Stimulated activated naive CD8-positive, alpha-beta T cell treated with anti-CD3 and anti-CD28 coated beads, Interleukin-15, amount 100 ng/mL, for 72 hours (primary cell): ENCODE measurements at regions not wholly inside any gene's neighbourhood (a gene's known extent, or its start where the extent isn't known, plus 50 kb on each side); places are given as distances from the start of the nearest gene placed in this dataset.
"Not testable (repeated sequence)": the region's sequence is repeated elsewhere in the genome, so short reads cannot be mapped to it uniquely, and the experiment has no call there.

Source experiments
- ATAC-seq: fragments of 150-1000 bp; cut with Tn5 transposase; 2 replicates; pipeline ENCODE4 v1.10.0; 2021; ENCODE audit warnings: mild to moderate bottlenecking, moderate library complexity
- DNase-seq, 2 donors: peaks; one replicate each; pipeline ENCODE4 v3.0.0; 2021 to 2022
- H3K27ac Mint-ChIP-seq, 2 donors: one replicate each; pipeline ENCODE4 v1.8.0; 2022; ENCODE audit warnings: mild to moderate bottlenecking in 2 of 2, mixed read lengths in 2 of 2, moderate library complexity in 2 of 2
- H3K27me3 Mint-ChIP-seq: one replicate; pipeline ENCODE4 v1.8.0; 2022; ENCODE audit warnings: mixed read lengths
- H3K4me1 Mint-ChIP-seq: one replicate; pipeline ENCODE4 v1.8.0; 2022; ENCODE audit warnings: mild to moderate bottlenecking, mixed read lengths
- H3K4me3 Mint-ChIP-seq, 2 donors: one replicate each; pipeline ENCODE4 v1.8.0; 2022; ENCODE audit warnings: mild to moderate bottlenecking in 2 of 2, mixed read lengths in 2 of 2, moderate library complexity in 1 of 2
- H3K9me3 Mint-ChIP-seq, 2 donors: one replicate each; pipeline ENCODE4 v1.8.0; 2022; ENCODE audit warnings: mixed read lengths in 2 of 2

DNA sequence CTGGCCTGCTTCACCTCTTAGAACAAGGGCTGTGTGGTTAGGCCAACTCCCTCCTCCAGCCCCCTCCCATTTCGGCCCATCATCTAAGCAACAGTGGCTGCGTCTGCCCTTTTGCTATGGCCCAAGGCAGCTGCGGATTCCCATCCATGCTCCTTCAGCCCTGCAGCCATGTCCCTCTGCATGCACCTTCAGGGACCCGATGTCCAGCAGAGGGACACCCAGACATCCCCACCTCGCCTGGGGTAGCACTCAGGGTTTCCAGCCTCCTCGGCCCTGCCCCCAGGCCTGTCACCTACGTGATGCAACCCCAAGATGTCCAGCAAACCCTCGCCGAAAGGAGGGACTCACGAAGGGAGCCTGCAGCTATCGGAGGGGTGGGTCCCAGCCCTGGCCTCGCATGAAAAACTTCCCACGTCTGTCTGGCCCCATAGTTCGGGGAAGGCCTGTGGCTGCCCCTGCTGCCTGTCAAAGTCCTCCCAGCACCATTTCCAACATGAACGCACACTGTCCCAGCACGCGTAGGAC, 194.4 kb downstream of the CTTN start:
- ATAC-seq: no peak
- H3K27ac Mint-ChIP-seq: peak overlapping the region in 1 of 2 donors; percentile 52
- no peak overlapping the region for H3K4me3 Mint-ChIP-seq
- peaks cover 62% of the 10 kb centered on the region for H3K27me3 Mint-ChIP-seq
- DNase-seq: no peak
- peaks cover 19% of the 10 kb centered on the region for H3K4me1 Mint-ChIP-seq
- no peaks in the 10 kb centered on the region for H3K9me3 Mint-ChIP-seq

DNA sequence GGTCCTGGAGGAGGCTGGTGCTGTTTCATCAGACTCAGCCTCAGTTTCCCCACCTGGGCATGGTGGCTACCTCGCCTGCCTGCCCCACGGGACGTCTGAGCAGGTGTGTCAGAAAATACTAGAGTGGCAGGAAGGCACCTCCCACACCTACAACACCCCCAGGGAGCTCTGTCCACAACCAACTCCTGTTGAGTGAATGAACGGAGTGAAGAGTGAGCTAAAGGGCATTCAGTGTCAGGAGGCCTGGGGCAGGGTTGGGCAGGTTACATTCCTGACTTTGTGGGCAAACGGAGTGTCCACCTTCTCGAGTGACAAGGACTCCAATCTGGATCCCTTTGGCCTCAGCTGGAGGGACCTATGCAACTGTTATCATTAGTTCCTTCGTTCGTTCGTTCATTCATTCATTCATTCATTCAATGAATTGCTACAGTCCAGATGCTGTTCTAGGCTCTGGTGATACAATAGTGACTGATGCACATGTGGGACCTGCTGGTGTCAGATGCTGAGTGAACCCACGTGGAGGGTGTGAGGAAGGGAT, 195.2 kb downstream of the CTTN start:
- no peak for ATAC-seq
- no peak overlapping the region for H3K4me3 Mint-ChIP-seq
- peaks cover 61% of the 10 kb centered on the region for H3K27me3 Mint-ChIP-seq
- H3K4me1 Mint-ChIP-seq: peaks cover 19% of the 10 kb centered on the region
- H3K27ac Mint-ChIP-seq: no peak overlapping the region
- DNase-seq: no peak
- H3K9me3 Mint-ChIP-seq: no peaks in the 10 kb centered on the region

DNA sequence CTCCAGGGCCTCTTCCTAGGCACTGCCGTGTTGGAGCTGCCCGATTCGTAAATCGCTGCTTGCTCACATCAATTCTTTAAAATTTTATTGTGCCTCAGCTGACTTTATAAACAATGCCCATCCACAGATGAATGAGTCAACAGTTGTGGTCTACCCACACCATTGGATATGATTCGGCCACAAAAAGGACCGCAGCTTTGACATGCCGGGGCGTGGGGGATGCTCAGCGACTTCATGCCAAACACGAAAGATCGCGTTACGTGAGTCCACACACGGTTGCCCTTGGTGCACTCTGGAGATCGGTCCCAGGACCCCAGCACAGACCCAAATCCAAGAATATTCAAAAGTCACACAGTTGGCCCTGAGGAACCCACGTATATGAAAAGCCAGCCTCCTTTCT, 195.7 kb downstream of the CTTN start:
- Mint-ChIP-seq H3K27ac (no peak overlapping the region), H3K4me3 (no peak overlapping the region), H3K27me3 (peaks cover 57% of the 10 kb centered on the region), H3K4me1 (peaks cover 19% of the 10 kb centered on the region), H3K9me3 (no peaks in the 10 kb centered on the region)
- ATAC-seq: no peak
- no peak for DNase-seq

DNA sequence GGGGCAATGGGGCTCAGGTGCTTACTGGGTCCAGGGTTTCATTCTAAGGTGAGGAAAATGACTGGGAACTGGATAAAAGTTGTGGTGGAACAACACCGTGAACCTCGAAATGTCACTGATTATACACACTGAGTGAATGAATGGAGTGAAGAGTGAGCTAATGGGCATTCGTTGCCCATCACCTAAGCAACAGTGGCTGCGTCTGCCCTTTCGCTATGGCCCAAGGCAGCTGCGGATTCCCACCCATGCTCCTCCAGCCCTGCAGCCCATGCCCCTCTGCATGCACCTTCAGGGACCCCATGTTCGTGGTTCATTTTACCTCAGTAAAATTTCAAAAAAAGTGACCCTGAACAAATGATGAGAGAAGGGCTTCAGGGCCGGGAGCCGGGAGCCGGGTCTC, 196.3 kb downstream of the CTTN start:
- Mint-ChIP-seq H3K4me1 (peaks cover 16% of the 10 kb centered on the region), H3K9me3 (no peaks in the 10 kb centered on the region), H3K4me3 (no peak overlapping the region), H3K27ac (no peak overlapping the region), H3K27me3 (peaks cover 52% of the 10 kb centered on the region)
- DNase-seq: no peak
- ATAC-seq: no peak

DNA sequence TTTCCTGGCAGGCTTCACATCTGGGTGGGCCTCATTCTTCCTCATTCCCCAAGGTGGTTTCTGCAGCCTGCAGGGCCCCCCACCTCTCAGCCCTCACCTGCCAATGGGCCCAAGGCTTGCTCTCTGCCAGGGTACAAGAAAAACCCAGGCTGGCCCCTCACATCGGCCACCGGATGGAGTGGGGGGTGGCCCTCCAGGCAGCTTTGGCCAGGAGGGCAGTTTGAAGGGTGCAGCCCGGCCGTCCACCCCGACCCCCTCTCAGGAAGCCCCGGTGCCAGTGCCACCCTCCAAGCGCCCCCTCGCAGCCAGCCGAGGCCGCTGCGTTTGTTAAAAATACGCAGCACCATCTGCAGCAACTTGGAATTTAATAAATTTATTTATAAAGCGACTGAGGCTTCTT, 196.7 kb downstream of the CTTN start:
- Mint-ChIP-seq H3K9me3 (no peaks in the 10 kb centered on the region), H3K4me1 (peaks cover 12% of the 10 kb centered on the region)
- no peak for ATAC-seq

DNA sequence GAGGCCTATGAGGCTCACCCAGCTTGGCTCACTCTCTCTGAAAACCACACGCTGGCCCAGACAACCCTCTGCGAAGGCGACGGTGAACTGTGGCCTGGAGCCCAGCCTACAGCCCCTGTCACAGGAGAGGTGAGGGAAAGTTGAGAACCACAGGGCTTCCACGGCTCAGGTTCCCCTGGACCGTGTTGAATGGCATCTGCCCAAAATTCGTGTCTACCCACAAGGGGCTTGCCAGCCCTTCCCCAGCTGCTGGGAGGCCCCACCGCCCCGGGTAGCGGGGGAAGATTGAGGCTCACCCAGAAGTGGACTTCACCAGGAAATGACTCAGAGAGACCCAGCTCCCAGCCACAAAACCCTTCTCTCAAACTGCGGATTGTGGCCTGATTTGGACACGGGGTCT, 197.1 kb downstream of the CTTN start:
- Mint-ChIP-seq H3K9me3 (no peaks in the 10 kb centered on the region), H3K27me3 (peaks cover 46% of the 10 kb centered on the region), H3K4me3 (no peak overlapping the region), H3K27ac (no peak overlapping the region), H3K4me1 (peaks cover 7% of the 10 kb centered on the region)
- peak in 1 of 2 donors; percentile 34 for DNase-seq
- peak; percentile 63 for ATAC-seq

More for the DNA sequence above, 196.7 kb downstream of the CTTN start:
- no peak overlapping the region for H3K27ac Mint-ChIP-seq
- no peak for DNase-seq
- H3K27me3 Mint-ChIP-seq: peaks cover 48% of the 10 kb centered on the region
- H3K4me3 Mint-ChIP-seq: no peak overlapping the region

DNA sequence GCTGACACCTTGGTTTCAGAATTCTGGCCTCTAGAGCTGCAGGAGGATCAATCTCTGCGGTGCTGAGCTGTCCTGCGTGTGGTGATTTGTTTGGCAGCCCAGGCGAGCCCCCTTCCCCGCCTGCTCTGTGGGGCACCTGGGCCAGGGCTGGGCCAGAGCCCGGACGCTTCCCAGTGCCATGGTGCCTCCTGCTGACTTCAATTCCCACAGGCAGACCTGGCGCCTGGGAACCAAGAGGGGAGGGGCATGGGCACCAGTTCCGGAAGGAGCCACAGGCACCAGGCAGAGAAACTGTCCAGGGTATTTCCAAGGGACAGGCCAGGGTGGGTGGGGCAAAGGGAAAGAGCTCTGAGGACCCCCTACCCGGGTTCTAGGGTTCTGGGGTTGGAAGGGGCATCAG, 197.8 kb downstream of the CTTN start:
- no peak overlapping the region for H3K27ac Mint-ChIP-seq

DNA sequence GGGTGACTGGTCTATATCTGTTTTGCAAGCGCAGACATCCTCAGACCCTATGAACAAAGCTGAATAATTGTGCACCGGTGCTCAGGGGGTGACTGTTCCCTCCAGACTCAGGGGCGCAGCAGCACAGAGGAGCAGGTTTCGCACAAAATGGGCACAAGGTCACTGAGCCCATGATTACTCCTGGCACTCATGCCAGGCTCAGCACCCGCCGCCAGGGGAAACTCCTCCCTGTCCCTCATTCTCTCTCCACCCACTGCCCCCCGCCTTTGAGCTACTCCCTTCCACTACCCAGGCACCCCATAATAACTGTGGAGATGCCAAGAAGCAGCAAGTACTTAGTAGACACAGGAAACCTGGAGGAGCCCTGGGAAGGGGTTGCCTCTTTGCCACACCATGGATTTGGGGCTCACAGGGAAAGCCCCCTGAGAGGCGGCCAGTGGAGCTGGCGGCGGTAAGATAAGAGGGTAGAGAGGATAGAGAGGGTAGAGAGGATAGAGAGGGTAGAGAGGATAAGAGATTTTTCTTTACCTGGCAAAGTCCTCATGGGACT, 198.8 kb downstream of the CTTN start:
- Mint-ChIP-seq H3K27ac (peak overlapping the region in 1 of 2 donors; percentile 47), H3K27me3 (peaks cover 40% of the 10 kb centered on the region), H3K4me3 (no peak overlapping the region), H3K9me3 (no peaks in the 10 kb centered on the region), H3K4me1 (no peaks in the 10 kb centered on the region)
- ATAC-seq (no peak), DNase-seq (no peak)

More for the DNA sequence above, 197.8 kb downstream of the CTTN start:
- Mint-ChIP-seq H3K27me3 (peaks cover 40% of the 10 kb centered on the region), H3K4me3 (no peak overlapping the region), H3K9me3 (no peaks in the 10 kb centered on the region), H3K4me1 (peaks cover 1% of the 10 kb centered on the region)
- DNase-seq (no peak), ATAC-seq (no peak)

DNA sequence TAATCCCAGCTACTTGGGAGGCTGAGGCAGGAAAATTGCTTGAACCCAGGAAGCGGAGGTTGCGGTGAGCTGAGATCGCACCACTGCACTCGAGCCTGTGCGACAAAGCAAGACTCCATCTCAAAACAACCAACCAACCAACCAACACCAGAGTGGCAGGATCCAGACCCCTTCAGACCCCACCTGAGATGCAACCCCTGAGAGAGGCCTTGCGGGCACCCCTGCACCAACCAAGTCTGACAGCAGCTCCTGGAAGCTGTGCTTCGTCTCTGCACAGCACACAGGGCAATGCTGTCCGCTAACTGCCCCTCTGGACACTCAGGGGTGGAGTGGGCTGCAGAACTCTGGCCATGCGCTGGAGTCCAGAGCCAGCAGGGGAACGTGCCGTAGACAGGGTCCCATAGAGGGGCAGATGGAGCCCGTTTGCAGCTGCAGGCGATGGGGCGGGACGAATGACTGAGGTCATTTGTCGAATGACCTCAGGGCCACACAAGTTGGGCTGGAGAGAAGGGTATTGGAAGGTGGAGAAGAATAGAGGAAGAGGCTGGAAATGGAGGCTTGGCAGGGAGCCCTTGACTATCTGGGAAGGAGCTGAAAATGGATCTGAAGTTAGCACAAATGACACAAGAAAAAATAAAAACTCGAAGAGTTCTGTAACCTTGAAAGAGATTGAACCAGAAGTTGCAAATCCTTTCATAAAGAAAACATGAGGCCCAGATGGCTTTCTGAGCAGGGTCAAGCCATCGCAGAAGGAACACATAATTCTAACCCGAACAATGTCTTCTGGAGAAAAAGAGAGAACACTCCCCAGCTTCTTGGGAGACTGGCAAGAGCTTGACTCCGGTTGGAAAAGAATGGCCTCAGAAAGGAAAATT, 199.7 kb downstream of the CTTN start:
- H3K4me3 Mint-ChIP-seq: no peak overlapping the region
- no peak overlapping the region for H3K27ac Mint-ChIP-seq
- H3K9me3 Mint-ChIP-seq: no peaks in the 10 kb centered on the region
- no peaks in the 10 kb centered on the region for H3K4me1 Mint-ChIP-seq
- ATAC-seq: no peak
- no peak for DNase-seq
- peaks cover 42% of the 10 kb centered on the region for H3K27me3 Mint-ChIP-seq

DNA sequence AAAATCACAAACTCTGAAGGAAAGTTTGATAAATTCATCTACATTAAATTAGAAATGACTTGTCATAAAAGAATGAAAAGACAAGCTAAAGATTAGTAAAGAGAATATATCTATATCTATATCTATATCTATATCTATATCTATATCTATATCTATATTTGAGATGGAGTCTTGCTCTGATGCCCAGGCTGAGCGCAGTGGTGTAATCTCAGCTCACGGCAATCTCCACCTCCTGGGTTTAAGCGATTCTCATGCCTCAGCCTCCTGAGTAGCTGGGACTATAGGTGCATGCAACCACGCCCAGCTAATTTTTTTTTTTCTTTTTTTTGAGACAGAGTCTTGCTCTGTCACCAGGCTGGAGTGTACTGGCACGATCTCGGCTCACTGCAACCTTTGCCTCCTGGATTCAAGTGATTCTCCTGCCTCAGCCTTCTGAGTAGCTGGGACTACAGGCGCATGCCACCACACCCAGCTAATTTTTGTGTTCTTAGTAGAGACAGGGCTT, 202.6 kb downstream of the CTTN start:
- H3K27me3 Mint-ChIP-seq: peaks cover 32% of the 10 kb centered on the region
- ATAC-seq, H3K4me1 Mint-ChIP-seq, DNase-seq, H3K9me3 Mint-ChIP-seq, H3K27ac Mint-ChIP-seq, H3K4me3 Mint-ChIP-seq: not testable (repeated sequence)

DNA sequence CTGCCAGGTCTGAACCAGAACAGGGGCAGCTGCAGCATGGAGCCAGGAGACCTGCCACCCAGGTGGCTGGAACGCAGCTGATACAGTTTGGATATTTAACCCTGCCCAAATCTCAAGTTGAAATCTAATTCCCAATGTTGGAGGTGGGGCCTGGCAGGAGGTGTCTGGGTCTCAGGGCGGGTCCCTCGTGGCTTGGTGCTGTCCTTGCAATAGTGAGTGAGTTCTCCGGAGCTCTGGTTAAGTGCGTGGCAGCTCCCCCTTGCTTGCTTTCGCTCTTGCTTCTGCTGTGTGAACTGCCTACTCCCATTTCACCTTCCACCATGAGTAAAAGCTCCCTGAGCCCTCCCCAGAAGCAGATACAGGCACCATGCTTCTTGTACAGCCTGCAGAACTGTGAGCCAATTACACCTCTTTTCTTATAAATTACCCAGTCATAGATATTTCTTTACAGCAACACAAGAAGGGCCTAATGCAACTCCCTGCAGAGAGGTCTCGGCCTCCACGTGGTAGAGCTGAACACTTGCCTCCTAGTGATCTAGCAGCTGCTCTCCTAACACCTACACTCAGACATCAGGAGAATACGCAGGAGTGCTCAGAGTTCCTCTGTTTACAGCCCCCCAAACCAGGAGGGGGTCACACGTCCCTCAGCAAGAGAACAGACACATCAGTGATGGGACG, 203.7 kb downstream of the CTTN start:
- H3K4me1 Mint-ChIP-seq: no peaks in the 10 kb centered on the region

DNA sequence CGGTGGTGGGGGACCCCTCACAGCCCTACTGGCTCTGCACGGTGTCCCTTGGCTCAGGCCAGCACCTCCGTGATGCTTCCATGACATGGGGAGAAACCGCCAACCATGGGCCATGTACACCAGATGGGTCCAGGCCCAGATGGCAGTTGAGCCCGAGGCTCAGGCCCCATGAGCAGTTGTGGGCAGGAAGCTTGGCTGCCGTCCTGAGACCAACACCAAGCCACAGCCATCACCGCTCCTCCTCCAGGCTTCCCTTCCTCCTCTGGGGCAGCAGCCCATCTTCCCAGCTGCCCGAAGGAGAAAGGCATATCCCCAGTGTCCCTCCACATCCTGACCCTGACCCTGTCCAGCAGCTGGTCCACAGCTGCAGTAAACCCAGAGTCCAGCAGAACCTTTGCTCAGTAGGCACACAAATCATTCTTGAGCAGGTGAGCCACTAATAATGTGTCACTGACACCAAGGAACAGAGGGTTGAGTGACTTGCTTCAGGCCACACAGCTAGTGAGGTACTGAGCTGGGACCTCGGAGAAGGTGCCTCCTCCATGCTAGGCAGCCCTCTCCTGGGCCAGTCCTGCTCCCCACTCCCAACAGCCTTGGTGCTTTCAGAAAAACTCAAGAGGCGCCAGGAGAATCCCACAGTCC, 204.9 kb downstream of the CTTN start:
- Mint-ChIP-seq H3K4me3 (no peak overlapping the region), H3K4me1 (no peaks in the 10 kb centered on the region), H3K9me3 (no peaks in the 10 kb centered on the region), H3K27me3 (peaks cover 17% of the 10 kb centered on the region), H3K27ac (no peak overlapping the region)
- DNase-seq: no peak
- no peak for ATAC-seq

More for the DNA sequence above, 203.7 kb downstream of the CTTN start:
- H3K27me3 Mint-ChIP-seq: peaks cover 23% of the 10 kb centered on the region
- no peak overlapping the region for H3K27ac Mint-ChIP-seq
- ATAC-seq (no peak), DNase-seq (no peak)
- no peaks in the 10 kb centered on the region for H3K9me3 Mint-ChIP-seq
- no peak overlapping the region for H3K4me3 Mint-ChIP-seq

DNA sequence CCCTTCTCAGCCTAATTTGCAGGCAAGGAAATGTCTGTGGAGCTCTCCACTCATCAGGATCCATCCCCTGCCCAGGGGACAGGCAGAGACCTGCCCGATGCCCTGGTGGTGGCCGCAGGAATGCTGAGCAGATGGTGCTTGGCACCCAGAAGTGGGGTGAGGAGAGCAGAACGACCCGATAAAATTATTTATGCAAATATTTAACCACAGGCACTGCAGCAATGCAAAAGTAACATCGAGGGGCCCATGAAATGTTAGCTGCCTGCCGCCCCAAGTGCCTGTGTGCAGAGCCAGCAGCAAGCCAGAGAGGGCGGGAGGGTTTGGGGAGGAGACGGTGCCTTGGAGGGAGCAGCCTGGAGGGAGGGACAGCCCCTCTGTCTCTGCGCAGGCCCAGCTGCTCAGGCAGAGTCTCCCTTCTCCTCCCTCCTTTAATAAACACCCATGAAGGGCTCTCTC, 205.5 kb downstream of the CTTN start:
- no peak for ATAC-seq
- H3K4me3 Mint-ChIP-seq: no peak overlapping the region
- H3K9me3 Mint-ChIP-seq: no peaks in the 10 kb centered on the region

DNA sequence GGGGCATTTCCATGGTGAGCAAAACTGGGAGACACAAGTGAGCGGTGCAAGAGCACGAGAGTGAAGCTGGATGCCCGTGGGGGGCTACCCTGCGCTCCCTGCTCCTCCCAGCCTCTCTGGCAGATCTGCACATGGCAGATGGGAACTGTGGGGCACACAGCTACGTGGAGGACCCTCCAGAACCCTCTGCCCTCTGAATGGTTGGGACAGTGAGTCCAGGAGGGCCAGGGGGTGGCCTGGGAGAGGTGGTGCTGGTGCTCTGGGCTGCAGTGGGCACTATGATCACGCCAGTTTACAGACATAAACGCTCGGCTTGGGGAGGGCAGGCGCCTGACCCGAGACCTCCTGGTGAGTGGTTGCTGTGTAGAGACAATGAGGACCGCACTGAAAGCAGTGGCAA, 205.9 kb downstream of the CTTN start:
- DNase-seq (no peak), ATAC-seq (no peak)
- Mint-ChIP-seq H3K4me1 (no peaks in the 10 kb centered on the region), H3K27ac (no peak overlapping the region), H3K4me3 (no peak overlapping the region), H3K9me3 (no peaks in the 10 kb centered on the region), H3K27me3 (peaks cover 22% of the 10 kb centered on the region)

More for the DNA sequence above, 205.5 kb downstream of the CTTN start:
- peaks cover 18% of the 10 kb centered on the region for H3K27me3 Mint-ChIP-seq
- DNase-seq: no peak
- H3K4me1 Mint-ChIP-seq: no peaks in the 10 kb centered on the region
- H3K27ac Mint-ChIP-seq: peak overlapping the region in 1 of 2 donors; percentile 46
